NK-92 treated with Interleukin-12 subunit alpha and Interleukin-12 subunit beta, amount 100 ng/mL, for 24 hours (cell line): ENCODE measurements at regions not wholly inside any gene's neighbourhood (a gene's known extent, or its start where the extent isn't known, plus 50 kb on each side); places are given as distances from the start of the nearest gene placed in this dataset.

Experiments used
- DNase-seq: peaks from one replicate; lab custom pipeline; 2025; lab: John Stamatoyannopoulos, UW

- no peak for DNase-seq
These were observed 232.7 kb downstream of the BCL11A start for GRCh38 chr2:60320724-60321123.

- no peak for DNase-seq
These were observed 234.4 kb downstream of the BCL11A start for GRCh38 chr2:60319031-60319547.

GRCh38 chr2:60318544-60318943 lies 234.9 kb downstream of the BCL11A start:
- DNase-seq: no peak

- DNase-seq: no peak
These were observed 235.6 kb downstream of the BCL11A start for GRCh38 chr2:60317844-60318243.

- DNase-seq: no peak
These were observed 236.4 kb downstream of the BCL11A start for GRCh38 chr2:60317034-60317386.

GRCh38 chr2:60316381-60317033 lies 236.9 kb downstream of the BCL11A start:
- DNase-seq: no peak

- no peak for DNase-seq
These were observed 239.8 kb downstream of the BCL11A start for GRCh38 chr2:60313470-60314172.

- DNase-seq: no peak
These were observed 240.8 kb downstream of the BCL11A start for GRCh38 chr2:60312618-60313017.

GRCh38 chr2:60311524-60311923 lies 241.9 kb downstream of the BCL11A start:
- no peak for DNase-seq

- no peak for DNase-seq
These were observed 243.4 kb downstream of the BCL11A start for GRCh38 chr2:60309941-60310660.

- DNase-seq: no peak
These were observed 244.1 kb downstream of the BCL11A start for GRCh38 chr2:60309336-60309735.

- DNase-seq: no peak
These were observed 247.1 kb downstream of the BCL11A start for GRCh38 chr2:60306267-60306861.

- no peak for DNase-seq
These were observed 249.8 kb downstream of the BCL11A start for GRCh38 chr2:60303680-60304079.

GRCh38 chr2:60302377-60303126 lies 250.9 kb downstream of the BCL11A start:
- no peak for DNase-seq

GRCh38 chr2:60301726-60302125 lies 251.7 kb downstream of the BCL11A start:
- no peak for DNase-seq

- no peak for DNase-seq
These were observed 254.3 kb downstream of the BCL11A start for GRCh38 chr2:60299179-60299578.

GRCh38 chr2:60298006-60298696 lies 255.3 kb downstream of the BCL11A start:
- DNase-seq: no peak

- no peak for DNase-seq
These were observed 256.0 kb downstream of the BCL11A start for GRCh38 chr2:60297296-60298005.

- no peak for DNase-seq
These were observed 257.1 kb downstream of the BCL11A start for GRCh38 chr2:60296219-60296955.

- DNase-seq: no peak
These were observed 257.9 kb downstream of the BCL11A start for GRCh38 chr2:60295636-60295962.
